ENCODE measurements at regions not wholly inside any gene's neighbourhood (a gene's known extent, or its start where the extent isn't known, plus 50 kb on each side); places are given as distances from the start of the nearest gene placed in this dataset.

DNA sequence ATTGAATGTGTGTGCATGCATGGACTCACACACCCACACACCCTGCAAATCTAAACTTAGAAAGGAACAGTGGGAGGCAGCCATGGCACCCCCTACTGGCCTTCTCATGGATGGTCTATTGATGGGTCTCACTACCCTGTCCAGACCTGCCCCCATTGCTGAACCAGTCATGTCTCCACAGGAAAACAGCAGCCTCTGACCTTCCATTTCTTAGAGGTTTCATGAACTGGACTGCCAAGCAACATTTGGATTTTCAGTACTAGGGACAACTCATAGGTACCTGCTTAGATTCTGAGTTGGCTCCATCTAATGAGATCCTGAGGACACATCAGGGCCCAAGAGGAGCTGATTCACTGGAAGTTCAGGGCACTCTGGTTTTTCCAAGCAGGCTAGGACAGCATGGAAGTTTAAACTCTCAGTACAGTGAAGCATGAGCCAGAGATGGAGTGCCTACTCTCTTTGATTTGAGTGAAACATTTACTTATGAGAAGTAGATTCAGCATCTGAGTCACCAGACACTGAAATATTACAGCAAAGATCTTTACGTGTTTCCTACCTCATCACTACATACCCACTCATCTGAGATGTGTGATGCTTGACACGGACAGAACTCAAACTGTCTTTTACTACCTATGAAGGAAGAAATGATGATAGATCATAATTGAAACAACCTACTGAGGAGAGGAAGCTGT lies 98.9 kb upstream of the PLEKHG7 start:
- TF ChIP-seq ZFX (IDR thresholded peaks at IDR 0.05), result no peak
- TF ChIP-seq, protein P1, sequence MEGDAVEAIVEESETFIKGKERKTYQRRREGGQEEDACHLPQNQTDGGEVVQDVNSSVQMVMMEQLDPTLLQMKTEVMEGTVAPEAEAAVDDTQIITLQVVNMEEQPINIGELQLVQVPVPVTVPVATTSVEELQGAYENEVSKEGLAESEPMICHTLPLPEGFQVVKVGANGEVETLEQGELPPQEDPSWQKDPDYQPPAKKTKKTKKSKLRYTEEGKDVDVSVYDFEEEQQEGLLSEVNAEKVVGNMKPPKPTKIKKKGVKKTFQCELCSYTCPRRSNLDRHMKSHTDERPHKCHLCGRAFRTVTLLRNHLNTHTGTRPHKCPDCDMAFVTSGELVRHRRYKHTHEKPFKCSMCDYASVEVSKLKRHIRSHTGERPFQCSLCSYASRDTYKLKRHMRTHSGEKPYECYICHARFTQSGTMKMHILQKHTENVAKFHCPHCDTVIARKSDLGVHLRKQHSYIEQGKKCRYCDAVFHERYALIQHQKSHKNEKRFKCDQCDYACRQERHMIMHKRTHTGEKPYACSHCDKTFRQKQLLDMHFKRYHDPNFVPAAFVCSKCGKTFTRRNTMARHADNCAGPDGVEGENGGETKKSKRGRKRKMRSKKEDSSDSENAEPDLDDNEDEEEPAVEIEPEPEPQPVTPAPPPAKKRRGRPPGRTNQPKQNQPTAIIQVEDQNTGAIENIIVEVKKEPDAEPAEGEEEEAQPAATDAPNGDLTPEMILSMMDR (conservative IDR thresholded peaks at IDR 0.05), result peak; percentile 37
- no peak overlapping the region for H3K27ac ChIP-seq

DNA sequence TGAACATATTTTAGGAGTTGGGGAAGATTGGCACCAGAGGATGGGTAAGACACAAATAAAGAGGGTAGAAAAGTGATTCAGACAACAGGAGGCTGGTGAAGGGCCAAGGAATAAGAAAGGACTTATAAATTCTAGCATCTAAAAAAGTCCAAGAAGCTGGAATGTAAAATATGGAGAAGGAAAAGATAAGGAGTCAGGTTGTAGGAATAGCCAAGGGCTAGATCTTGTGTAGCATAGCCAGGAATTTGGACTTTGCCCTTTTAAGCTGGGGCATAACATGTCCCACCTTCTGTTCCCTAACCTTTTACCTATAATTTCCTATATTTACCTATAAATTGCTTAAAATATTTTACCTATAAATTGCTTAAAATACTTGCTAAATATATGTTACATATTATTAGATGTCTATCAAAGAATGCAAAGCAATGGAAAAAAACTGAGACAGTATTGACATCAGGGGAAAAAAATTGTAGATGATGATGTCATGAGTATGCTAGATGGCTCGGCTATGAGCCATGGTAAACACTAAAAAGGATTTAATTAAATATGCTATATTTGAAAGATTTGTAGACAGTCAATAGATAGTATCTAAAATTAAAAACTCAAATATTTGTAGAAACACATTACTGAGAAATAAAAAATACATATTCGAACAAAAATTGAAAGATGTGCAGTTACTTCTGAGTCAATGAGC lies 99.7 kb upstream of the PLEKHG7 start:
- TF ChIP-seq, protein P1 (conservative IDR thresholded peaks at IDR 0.05), result no peak
- TF ChIP-seq ZFX (IDR thresholded peaks at IDR 0.05), result no peak
- no peak overlapping the region for H3K27ac ChIP-seq

DNA sequence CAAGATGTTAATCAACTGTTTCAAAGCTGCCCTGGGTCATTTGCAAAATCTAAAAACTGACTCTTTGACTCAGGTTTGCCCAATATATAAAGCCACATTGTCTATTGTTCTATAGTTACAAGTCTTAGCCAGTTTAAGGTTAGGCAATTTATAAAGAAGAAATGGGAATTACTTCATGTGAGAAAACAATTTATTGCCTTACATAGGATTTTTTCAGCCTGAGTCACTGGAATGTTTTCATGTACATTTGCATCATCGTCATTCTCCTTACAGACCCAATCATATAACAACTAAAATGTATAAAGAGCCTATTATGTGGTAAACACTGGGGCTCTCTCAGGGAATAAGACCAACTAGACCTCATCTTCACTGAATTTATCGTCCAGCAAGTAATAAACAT lies 100.3 kb upstream of the PLEKHG7 start:
- no peak for TF ChIP-seq ZFX (IDR thresholded peaks at IDR 0.05)
- TF ChIP-seq, protein P1 (conservative IDR thresholded peaks at IDR 0.05), result no peak
- no peak overlapping the region for H3K27ac ChIP-seq

DNA sequence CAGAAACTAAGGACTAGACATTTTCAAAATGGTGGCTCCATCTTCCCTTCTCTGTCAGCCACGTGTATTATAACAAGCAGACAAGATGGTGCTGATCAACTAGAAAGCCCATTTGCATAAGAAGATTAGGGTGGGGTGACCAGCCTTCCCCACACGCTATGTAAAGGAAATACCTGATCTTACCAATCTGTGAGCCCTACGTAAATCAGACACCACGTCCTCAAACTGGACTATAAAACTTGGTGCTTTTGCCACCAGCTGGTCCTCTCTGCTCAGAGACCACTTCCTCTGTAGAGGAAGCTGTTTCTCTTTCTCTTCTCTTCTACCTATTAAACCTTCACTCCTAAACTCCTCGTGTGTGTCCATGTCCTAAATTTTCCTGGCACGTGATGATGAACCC lies 101.1 kb upstream of the PLEKHG7 start:
- H3K27ac ChIP-seq, result no peak overlapping the region
- TF ChIP-seq, protein P1 (conservative IDR thresholded peaks at IDR 0.05), result no peak
- no peak for TF ChIP-seq ZFX (IDR thresholded peaks at IDR 0.05)

DNA sequence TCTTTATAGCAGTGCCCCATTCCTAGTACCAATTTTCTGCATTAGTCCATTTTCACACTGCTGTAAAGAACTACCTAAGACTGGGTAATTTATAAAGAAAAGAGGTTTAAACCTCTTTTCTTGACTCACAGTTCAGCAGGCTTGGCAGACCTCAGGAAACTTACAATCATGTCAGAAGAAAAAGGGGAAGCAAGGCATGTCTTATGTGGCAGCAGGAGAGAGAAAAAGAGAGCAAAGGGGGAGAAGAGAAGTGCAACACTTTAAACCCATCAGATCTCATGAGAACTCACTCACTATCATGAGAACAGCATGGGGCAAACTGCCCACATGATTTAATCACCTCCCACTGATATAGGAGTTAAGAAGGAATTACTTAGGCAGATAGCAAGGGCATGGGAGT lies 101.6 kb upstream of the PLEKHG7 start:
- no peak overlapping the region for H3K27ac ChIP-seq
- no peak for TF ChIP-seq ZFX (IDR thresholded peaks at IDR 0.05)
- TF ChIP-seq, protein P1 (conservative IDR thresholded peaks at IDR 0.05), result no peak

DNA sequence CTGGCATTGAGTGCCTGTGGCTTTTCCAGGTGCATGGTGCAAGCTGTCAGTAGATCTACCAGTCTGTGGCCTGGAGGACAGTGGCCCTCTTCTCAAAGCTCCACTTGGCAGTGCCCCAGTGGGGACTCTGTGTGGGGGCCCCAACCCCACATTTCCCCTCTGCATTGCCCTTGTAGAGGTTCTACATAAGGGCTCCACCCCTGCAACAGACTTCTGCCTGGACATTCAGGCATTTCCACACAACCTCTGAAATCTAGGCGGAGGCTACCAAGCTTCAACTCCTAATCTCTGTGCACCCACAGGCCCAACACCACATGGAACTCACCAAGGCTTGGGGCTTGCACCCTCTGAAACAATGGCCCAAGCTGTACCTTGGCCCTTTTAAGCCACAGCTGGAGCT lies 102.7 kb upstream of the PLEKHG7 start:
- H3K27ac ChIP-seq, result no peak overlapping the region
- no peak for TF ChIP-seq ZFX (IDR thresholded peaks at IDR 0.05)
- TF ChIP-seq, protein P1 (conservative IDR thresholded peaks at IDR 0.05), result no peak

DNA sequence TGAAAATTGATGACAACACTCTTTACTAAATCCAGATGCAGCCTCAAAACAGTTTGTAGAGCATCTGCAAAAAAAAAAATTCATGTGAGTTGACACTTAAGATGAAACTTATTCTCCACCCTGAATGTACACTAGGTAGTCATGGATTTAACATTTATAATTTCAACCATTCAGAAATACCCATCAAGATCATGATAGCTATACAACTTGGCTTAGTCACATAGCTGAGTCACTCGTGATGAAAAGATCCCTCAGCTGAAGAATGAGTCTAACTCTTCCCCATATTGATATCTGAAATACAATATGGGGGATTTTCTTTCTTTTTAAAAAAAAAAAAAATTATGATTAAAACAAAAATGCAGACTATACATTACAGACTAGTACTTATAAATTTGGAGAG lies 104.8 kb upstream of the PLEKHG7 start:
- H3K27ac ChIP-seq, result no peak overlapping the region

More for the DNA sequence above, 104.8 kb upstream of the PLEKHG7 start:
- no peak for TF ChIP-seq ZFX (IDR thresholded peaks at IDR 0.05)
- TF ChIP-seq, protein P1 (conservative IDR thresholded peaks at IDR 0.05), result no peak
